Right atrium auricular region (tissue), 2 donors: ENCODE measurements at regions not wholly inside any gene's neighbourhood (a gene's known extent, or its start where the extent isn't known, plus 50 kb on each side); places are given as distances from the start of the nearest gene placed in this dataset.

Source experiments
- DNase-seq: peaks from one replicate; pipeline ENCODE4 v3.0.0-alpha.2; 2019; ENCODE audit warnings: low spot score
- H3K27ac ChIP-seq, 2 donors: fragments of 200-600 bp; sonication (generic); 1 replicate in 1 of 2; 2 replicates in 1 of 2; pipeline ENCODE4 v1.5.1; 2016 to 2019
- H3K27me3 ChIP-seq, 2 donors: fragments of 200-600 bp; sonication (generic); one replicate each; pipeline versions ENCODE4 v1.5.1 to v1.6.0; 2017 to 2019
- H3K36me3 ChIP-seq: fragments of 200-600 bp; sonication (generic); one replicate; pipeline ENCODE4 v1.5.1; 2016
- H3K4me1 ChIP-seq, 2 donors: fragments of 200-600 bp; sonication (generic); one replicate each; pipeline versions ENCODE4 v1.5.1 to v1.6.0; 2017 to 2019
- H3K4me3 ChIP-seq, 2 donors: fragments of 200-600 bp; sonication (generic); 1 replicate in 1 of 2; 2 replicates in 1 of 2; pipeline ENCODE4 v1.5.1; 2017 to 2019; ENCODE audit warnings: mild to moderate bottlenecking in 1 of 2, moderate library complexity in 1 of 2
- H3K9me3 ChIP-seq, 2 donors: fragments of 200-600 bp; sonication (generic); one replicate each; pipeline ENCODE4 v1.5.1; 2019
- CTCF ChIP-seq, 2 donors: fragments of 200-600 bp; sonication (generic); IDR thresholded peaks; one replicate each; pipeline ENCODE4 v1.5.1; 2019; ENCODE audit warnings: antibody characterized with exemption in 2 of 2

GRCh38 chr2:53438100-53438499, 329.5 kb upstream of the CHAC2 start:
- Histone ChIP-seq H3K27me3 (no peaks in the 10 kb centered on the region), H3K4me3 (no peak overlapping the region), H3K36me3 (no peaks in the 10 kb centered on the region), H3K27ac (no peak overlapping the region), H3K9me3 (no peaks in the 10 kb centered on the region), H3K4me1 (no peaks in the 10 kb centered on the region)
- no peak for TF ChIP-seq CTCF (IDR thresholded peaks at IDR 0.05)
- no peak for DNase-seq

GRCh38 chr2:53437371-53437770, 330.2 kb upstream of the CHAC2 start:
- Histone ChIP-seq H3K27ac (no peak overlapping the region), H3K27me3 (no peaks in the 10 kb centered on the region), H3K4me1 (no peaks in the 10 kb centered on the region), H3K36me3 (no peaks in the 10 kb centered on the region), H3K4me3 (no peak overlapping the region), H3K9me3 (no peaks in the 10 kb centered on the region)
- TF ChIP-seq CTCF (IDR thresholded peaks at IDR 0.05), result no peak
- DNase-seq, result no peak

DNA sequence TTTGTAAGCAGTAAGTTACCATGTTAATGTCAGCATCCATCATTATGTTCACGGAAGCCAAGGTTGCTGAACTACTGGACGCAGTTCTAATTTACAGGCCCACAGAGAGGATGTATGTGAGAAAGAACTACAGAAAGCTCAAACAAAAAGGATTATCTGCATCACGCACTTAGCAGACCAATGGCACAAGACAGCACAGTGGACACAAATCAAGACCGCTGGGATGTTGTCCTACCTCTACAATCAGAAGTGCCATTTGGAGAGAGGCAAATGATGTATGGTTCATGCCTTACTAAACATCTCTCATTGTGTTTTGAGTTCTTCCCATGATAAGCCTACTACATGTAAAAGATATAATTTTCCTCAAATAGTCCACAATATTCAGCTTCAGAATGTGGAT, 330.7 kb upstream of the CHAC2 start:
- no peaks in the 10 kb centered on the region for H3K4me1 ChIP-seq
- H3K4me3 ChIP-seq, result no peak overlapping the region
- no peaks in the 10 kb centered on the region for H3K36me3 ChIP-seq
- H3K27ac ChIP-seq, result no peak overlapping the region
- DNase-seq, result no peak
- TF ChIP-seq CTCF (IDR thresholded peaks at IDR 0.05), result no peak
- H3K27me3 ChIP-seq, result no peaks in the 10 kb centered on the region
- no peaks in the 10 kb centered on the region for H3K9me3 ChIP-seq

- no peak for DNase-seq
- H3K27ac ChIP-seq, result no peak overlapping the region
- H3K9me3 ChIP-seq, result no peaks in the 10 kb centered on the region
- no peaks in the 10 kb centered on the region for H3K27me3 ChIP-seq
- H3K36me3 ChIP-seq, result no peaks in the 10 kb centered on the region
- H3K4me1 ChIP-seq, result no peaks in the 10 kb centered on the region
- no peak overlapping the region for H3K4me3 ChIP-seq
- TF ChIP-seq CTCF (IDR thresholded peaks at IDR 0.05), result no peak
Observed at GRCh38 chr2:53435610-53436009, 332.0 kb upstream of the CHAC2 start.

GRCh38 chr2:53434466-53434865, 333.1 kb upstream of the CHAC2 start:
- no peaks in the 10 kb centered on the region for H3K36me3 ChIP-seq
- H3K4me3 ChIP-seq, result no peak overlapping the region
- H3K4me1 ChIP-seq, result no peaks in the 10 kb centered on the region
- DNase-seq, result no peak
- no peaks in the 10 kb centered on the region for H3K9me3 ChIP-seq
- no peaks in the 10 kb centered on the region for H3K27me3 ChIP-seq
- no peak overlapping the region for H3K27ac ChIP-seq
- TF ChIP-seq CTCF (IDR thresholded peaks at IDR 0.05), result no peak

- Histone ChIP-seq H3K36me3 (no peaks in the 10 kb centered on the region), H3K27me3 (no peaks in the 10 kb centered on the region), H3K4me1 (no peaks in the 10 kb centered on the region), H3K4me3 (no peak overlapping the region), H3K9me3 (no peaks in the 10 kb centered on the region), H3K27ac (no peak overlapping the region)
- no peak for TF ChIP-seq CTCF (IDR thresholded peaks at IDR 0.05)
- no peak for DNase-seq
Observed at GRCh38 chr2:53432936-53433335, 334.7 kb upstream of the CHAC2 start.
